ENCODE measurements at regions not wholly inside any gene's neighbourhood (a gene's known extent, or its start where the extent isn't known, plus 50 kb on each side); places are given as distances from the start of the nearest gene placed in this dataset.

- Mint-ChIP-seq H3K4me3 (no peak overlapping the region), H3K27ac (no peak overlapping the region), H3K4me1 (ENCODE audit: unreplicated experiment) (no peaks in the 10 kb centered on the region), H3K36me3 (peaks cover 3% of the 10 kb centered on the region), H3K27me3 (peaks cover 3% of the 10 kb centered on the region), H3K9me3 (peaks cover 14% of the 10 kb centered on the region)
- no peak for DNase-seq (ENCODE audit: extremely low spot score, unreplicated experiment)
- TF ChIP-seq CTCF (conservative IDR thresholded peaks at IDR 0.05): no peak
These were observed 495.1 kb downstream of the PLPP3 start for GRCh38 chr1:56084246-56084645.

GRCh38 chr1:56081736-56082135, 497.6 kb downstream of the PLPP3 start:
- no peaks in the 10 kb centered on the region for H3K4me1 Mint-ChIP-seq (ENCODE audit: unreplicated experiment)
- no peaks in the 10 kb centered on the region for H3K36me3 Mint-ChIP-seq
- DNase-seq (ENCODE audit: extremely low spot score, unreplicated experiment): no peak
- peaks cover under 1% of the 10 kb centered on the region for H3K9me3 Mint-ChIP-seq
- peaks cover 3% of the 10 kb centered on the region for H3K27me3 Mint-ChIP-seq
- no peak overlapping the region for H3K27ac Mint-ChIP-seq
- TF ChIP-seq CTCF (conservative IDR thresholded peaks at IDR 0.05): no peak
- H3K4me3 Mint-ChIP-seq: no peak overlapping the region

- H3K36me3 Mint-ChIP-seq: no peaks in the 10 kb centered on the region
- no peak for TF ChIP-seq CTCF (conservative IDR thresholded peaks at IDR 0.05)
- no peaks in the 10 kb centered on the region for H3K9me3 Mint-ChIP-seq
- no peaks in the 10 kb centered on the region for H3K4me1 Mint-ChIP-seq (ENCODE audit: unreplicated experiment)
- H3K27me3 Mint-ChIP-seq: peaks cover 3% of the 10 kb centered on the region
- DNase-seq (ENCODE audit: extremely low spot score, unreplicated experiment): no peak
- no peak overlapping the region for H3K4me3 Mint-ChIP-seq
- H3K27ac Mint-ChIP-seq: no peak overlapping the region
These were observed 498.2 kb downstream of the PLPP3 start for GRCh38 chr1:56081173-56081572.

GRCh38 chr1:56080123-56080522, 499.2 kb downstream of the PLPP3 start:
- H3K4me3 Mint-ChIP-seq: no peak overlapping the region
- DNase-seq (ENCODE audit: extremely low spot score, unreplicated experiment): no peak
- H3K27ac Mint-ChIP-seq: no peak overlapping the region
- no peaks in the 10 kb centered on the region for H3K4me1 Mint-ChIP-seq (ENCODE audit: unreplicated experiment)
- H3K9me3 Mint-ChIP-seq: no peaks in the 10 kb centered on the region
- H3K27me3 Mint-ChIP-seq: peaks cover 3% of the 10 kb centered on the region
- TF ChIP-seq CTCF (conservative IDR thresholded peaks at IDR 0.05): no peak
- H3K36me3 Mint-ChIP-seq: no peaks in the 10 kb centered on the region

- Mint-ChIP-seq H3K36me3 (no peaks in the 10 kb centered on the region), H3K4me3 (no peak overlapping the region), H3K4me1 (ENCODE audit: unreplicated experiment) (no peaks in the 10 kb centered on the region), H3K27me3 (peaks cover 3% of the 10 kb centered on the region), H3K27ac (no peak overlapping the region), H3K9me3 (no peaks in the 10 kb centered on the region)
- no peak for TF ChIP-seq CTCF (conservative IDR thresholded peaks at IDR 0.05)
- DNase-seq (ENCODE audit: extremely low spot score, unreplicated experiment): no peak
These were observed 500.0 kb downstream of the PLPP3 start for GRCh38 chr1:56079391-56079790.

- no peak for TF ChIP-seq CTCF (conservative IDR thresholded peaks at IDR 0.05)
- Mint-ChIP-seq H3K27me3 (no peaks in the 10 kb centered on the region), H3K4me3 (no peak overlapping the region), H3K9me3 (peaks cover 4% of the 10 kb centered on the region), H3K36me3 (no peaks in the 10 kb centered on the region), H3K4me1 (ENCODE audit: unreplicated experiment) (no peaks in the 10 kb centered on the region), H3K27ac (no peak overlapping the region)
- DNase-seq (ENCODE audit: extremely low spot score, unreplicated experiment): no peak
These were observed 502.2 kb downstream of the PLPP3 start for GRCh38 chr1:56077206-56077605.
